HL-60 (cell line): ENCODE measurements at regions not wholly inside any gene's neighbourhood (a gene's known extent, or its start where the extent isn't known, plus 50 kb on each side); places are given as distances from the start of the nearest gene placed in this dataset.

Source experiments
- DNase-seq, 2 experiments: peaks; one replicate each; pipeline ENCODE4 v3.0.0-alpha.2; 2010 to 2020; ENCODE audit warnings: low read depth in 1 of 2, low spot score in 1 of 2
- H3K27ac ChIP-seq: fragments of 250-450 bp; sonication (Bioruptor Pico); replicated peaks from 2 replicates; pipeline ENCODE4 v1.5.1; 2020; ENCODE audit warnings: mild to moderate bottlenecking, moderate library complexity
- H3K27me3 ChIP-seq: fragments of 250-450 bp; sonication (Bioruptor Pico); 2 replicates; pipeline ENCODE4 v1.5.1; 2021; ENCODE audit warnings: mild to moderate bottlenecking, moderate library complexity; ENCODE audit not compliant: insufficient read depth, poor library complexity, severe bottlenecking
- H3K4me3 ChIP-seq: replicated peaks from 2 replicates; pipeline ENCODE4 v1.5.1; 2011; ENCODE audit warnings: mild to moderate bottlenecking, control low read depth, low read length; ENCODE audit not compliant: insufficient read depth
- GABPA ChIP-seq: IDR thresholded peaks from 2 replicates; pipeline ENCODE4 v1.6.1; 2012; ENCODE audit warnings: low read depth
- POLR2AphosphoS5 ChIP-seq: IDR thresholded peaks from 2 replicates; pipeline ENCODE4 v1.6.1; 2012; ENCODE audit warnings: low read depth
- REST ChIP-seq: IDR thresholded peaks from 2 replicates; pipeline ENCODE4 v1.6.1; 2012; ENCODE audit warnings: low read depth; ENCODE audit not compliant: insufficient replicate concordance
- SPI1 ChIP-seq: IDR thresholded peaks from 2 replicates; pipeline ENCODE4 v1.6.1; 2012; ENCODE audit warnings: low read depth, mild to moderate bottlenecking, borderline replicate concordance
- TF ChIP-seq, protein P1 (sequence below): IDR thresholded peaks from one replicate; pipeline ENCODE4 v1.5.1; 2011; ENCODE audit warnings: low read length, control low read depth, inconsistent platforms; ENCODE audit not compliant: insufficient read depth

GRCh38 chr10:78556705-78557432, 511.9 kb upstream of the ZMIZ1 start:
- TF ChIP-seq SPI1, result peak; percentile 46; the same call in 1 of the 2 replicates
- TF ChIP-seq GABPA, result no peak
- no peaks in the 10 kb centered on the region for H3K27me3 ChIP-seq
- peak in 1 of 2 experiments; percentile 57 for DNase-seq
- H3K27ac ChIP-seq, result peak overlapping the region; percentile 8; the same call in 1 of the 2 replicates
- no peak overlapping the region for H3K4me3 ChIP-seq

GRCh38 chr10:78557433-78557925, 511.3 kb upstream of the ZMIZ1 start:
- Histone ChIP-seq H3K27ac (no peak overlapping the region), H3K4me3 (no peak overlapping the region), H3K27me3 (no peaks in the 10 kb centered on the region)
- no peak for DNase-seq
- TF ChIP-seq REST (no peak), POLR2AphosphoS5 (no peak), GABPA (no peak), SPI1 (no peak)
- TF ChIP-seq, protein P1, sequence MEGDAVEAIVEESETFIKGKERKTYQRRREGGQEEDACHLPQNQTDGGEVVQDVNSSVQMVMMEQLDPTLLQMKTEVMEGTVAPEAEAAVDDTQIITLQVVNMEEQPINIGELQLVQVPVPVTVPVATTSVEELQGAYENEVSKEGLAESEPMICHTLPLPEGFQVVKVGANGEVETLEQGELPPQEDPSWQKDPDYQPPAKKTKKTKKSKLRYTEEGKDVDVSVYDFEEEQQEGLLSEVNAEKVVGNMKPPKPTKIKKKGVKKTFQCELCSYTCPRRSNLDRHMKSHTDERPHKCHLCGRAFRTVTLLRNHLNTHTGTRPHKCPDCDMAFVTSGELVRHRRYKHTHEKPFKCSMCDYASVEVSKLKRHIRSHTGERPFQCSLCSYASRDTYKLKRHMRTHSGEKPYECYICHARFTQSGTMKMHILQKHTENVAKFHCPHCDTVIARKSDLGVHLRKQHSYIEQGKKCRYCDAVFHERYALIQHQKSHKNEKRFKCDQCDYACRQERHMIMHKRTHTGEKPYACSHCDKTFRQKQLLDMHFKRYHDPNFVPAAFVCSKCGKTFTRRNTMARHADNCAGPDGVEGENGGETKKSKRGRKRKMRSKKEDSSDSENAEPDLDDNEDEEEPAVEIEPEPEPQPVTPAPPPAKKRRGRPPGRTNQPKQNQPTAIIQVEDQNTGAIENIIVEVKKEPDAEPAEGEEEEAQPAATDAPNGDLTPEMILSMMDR, result no peak

- Histone ChIP-seq H3K4me3 (no peak overlapping the region), H3K27ac (no peak overlapping the region), H3K27me3 (no peaks in the 10 kb centered on the region)
- no peak for DNase-seq
- TF ChIP-seq, protein P1, result no peak
- TF ChIP-seq GABPA (no peak), POLR2AphosphoS5 (no peak)
Observed at GRCh38 chr10:78559661-78560340, 509.0 kb upstream of the ZMIZ1 start.

DNA sequence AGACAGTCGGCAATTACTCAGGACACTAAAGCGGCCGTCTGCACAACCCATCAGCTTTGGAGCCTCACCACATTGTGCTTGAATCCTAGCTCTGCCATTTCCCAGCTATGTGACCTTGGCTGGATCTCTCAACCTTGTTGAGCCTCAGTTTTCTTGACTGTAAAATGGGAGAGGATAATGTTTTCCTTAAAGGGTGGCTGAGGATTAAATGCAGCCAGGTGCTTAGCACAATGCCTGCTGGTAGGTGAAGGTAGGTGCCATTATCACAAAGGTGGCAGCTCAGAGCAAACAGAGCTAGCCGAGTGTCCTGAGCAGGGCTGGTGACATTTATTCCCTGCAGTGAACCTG, 508.5 kb upstream of the ZMIZ1 start:
- H3K4me3 ChIP-seq, result no peak overlapping the region
- TF ChIP-seq, protein P1, result no peak
- TF ChIP-seq POLR2AphosphoS5 (no peak), REST (no peak), GABPA (no peak), SPI1 (no peak)
- H3K27ac ChIP-seq, result no peak overlapping the region
- no peak for DNase-seq
- no peaks in the 10 kb centered on the region for H3K27me3 ChIP-seq
